ENCODE measurements at regions not wholly inside any gene's neighbourhood (a gene's known extent, or its start where the extent isn't known, plus 50 kb on each side); places are given as distances from the start of the nearest gene placed in this dataset.

- TF ChIP-seq ZNF41 (CRISPR knock-in tag; conservative IDR thresholded peaks at IDR 0.05) (no peak), GABPA (tag; conservative IDR thresholded peaks at IDR 0.05; ENCODE audit: low read depth) (no peak), ETV5 (CRISPR knock-in tag; IDR thresholded peaks at IDR 0.05; ENCODE audit: low read depth) (no peak), ZZZ3 (IDR thresholded peaks at IDR 0.05) (no peak)
Measured at GRCh38 chr6:139636391-139636790, 261.9 kb upstream of the CITED2 start.

Measured in K562 (cell line).